ENCODE measurements at regions not wholly inside any gene's neighbourhood (a gene's known extent, or its start where the extent isn't known, plus 50 kb on each side); places are given as distances from the start of the nearest gene placed in this dataset.

DNA sequence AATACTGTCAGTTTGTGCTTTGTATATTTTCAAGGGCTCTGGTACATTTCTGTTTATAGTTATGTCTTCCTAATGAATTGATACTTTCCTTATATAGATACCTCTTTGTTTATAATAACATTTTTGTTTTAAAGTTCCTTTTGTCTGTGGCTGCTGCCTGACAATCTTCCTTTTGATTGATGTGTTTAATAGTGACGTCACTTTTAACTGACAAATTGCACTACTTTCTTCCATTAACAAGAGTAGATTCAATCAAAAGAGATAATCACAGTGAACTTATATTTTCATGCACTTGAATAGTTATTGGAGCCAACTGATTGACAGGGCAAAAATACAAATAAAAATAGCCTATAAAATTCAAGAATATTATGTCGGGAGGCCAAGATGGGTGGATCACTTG, 371.7 kb downstream of the ANXA1 start:
- TF ChIP-seq, protein P1, sequence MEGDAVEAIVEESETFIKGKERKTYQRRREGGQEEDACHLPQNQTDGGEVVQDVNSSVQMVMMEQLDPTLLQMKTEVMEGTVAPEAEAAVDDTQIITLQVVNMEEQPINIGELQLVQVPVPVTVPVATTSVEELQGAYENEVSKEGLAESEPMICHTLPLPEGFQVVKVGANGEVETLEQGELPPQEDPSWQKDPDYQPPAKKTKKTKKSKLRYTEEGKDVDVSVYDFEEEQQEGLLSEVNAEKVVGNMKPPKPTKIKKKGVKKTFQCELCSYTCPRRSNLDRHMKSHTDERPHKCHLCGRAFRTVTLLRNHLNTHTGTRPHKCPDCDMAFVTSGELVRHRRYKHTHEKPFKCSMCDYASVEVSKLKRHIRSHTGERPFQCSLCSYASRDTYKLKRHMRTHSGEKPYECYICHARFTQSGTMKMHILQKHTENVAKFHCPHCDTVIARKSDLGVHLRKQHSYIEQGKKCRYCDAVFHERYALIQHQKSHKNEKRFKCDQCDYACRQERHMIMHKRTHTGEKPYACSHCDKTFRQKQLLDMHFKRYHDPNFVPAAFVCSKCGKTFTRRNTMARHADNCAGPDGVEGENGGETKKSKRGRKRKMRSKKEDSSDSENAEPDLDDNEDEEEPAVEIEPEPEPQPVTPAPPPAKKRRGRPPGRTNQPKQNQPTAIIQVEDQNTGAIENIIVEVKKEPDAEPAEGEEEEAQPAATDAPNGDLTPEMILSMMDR (IDR thresholded peaks at IDR 0.05): no peak
- no peak for TF ChIP-seq EZH2phosphoT487 (IDR thresholded peaks at IDR 0.05)
